ENCODE measurements at regions not wholly inside any gene's neighbourhood (a gene's known extent, or its start where the extent isn't known, plus 50 kb on each side); places are given as distances from the start of the nearest gene placed in this dataset.

- 39 to 40% methylated on average over 7 of the region's 7 CpGs for WGBS, 2 donors
- ATAC-seq (ENCODE audit: low FRiP score in 2 of 2) (peak in 1 of 2 donors; percentile 68), DNase-seq (peak in 1 of 2 donors; percentile 40)
- H3K4me1 ChIP-seq, result no peaks in the 10 kb centered on the region
- H3K27ac ChIP-seq, result no peak overlapping the region
- TF ChIP-seq CTCF (IDR thresholded peaks at IDR 0.05) (peak; percentile 2 to 56 (median 43)), POLR2A (IDR thresholded peaks at IDR 0.05) (no peak), EP300 (IDR thresholded peaks at IDR 0.05) (no peak), POLR2AphosphoS5 (IDR thresholded peaks at IDR 0.05) (no peak)
- no peaks in the 10 kb centered on the region for H3K9me3 ChIP-seq
- no peaks in the 10 kb centered on the region for H3K27me3 ChIP-seq
- no peak overlapping the region for H3K4me3 ChIP-seq
- no peaks in the 10 kb centered on the region for H3K36me3 ChIP-seq
Measured at GRCh38 chr14:65961004-65961403, 525.2 kb upstream of the CCDC196 start.

- no peak for ATAC-seq (ENCODE audit: low FRiP score in 2 of 2)
- no peaks in the 10 kb centered on the region for H3K27me3 ChIP-seq
- no peak for DNase-seq
- H3K27ac ChIP-seq, result no peak overlapping the region
- H3K9me3 ChIP-seq, result no peaks in the 10 kb centered on the region
- 65% methylated on average over 3 of the region's 3 CpGs for WGBS, 2 donors
- no peak overlapping the region for H3K4me3 ChIP-seq
- no peaks in the 10 kb centered on the region for H3K36me3 ChIP-seq
- no peaks in the 10 kb centered on the region for H3K4me1 ChIP-seq
- TF ChIP-seq EP300 (IDR thresholded peaks at IDR 0.05) (no peak), CTCF (IDR thresholded peaks at IDR 0.05) (no peak), POLR2AphosphoS5 (IDR thresholded peaks at IDR 0.05) (no peak), POLR2A (IDR thresholded peaks at IDR 0.05) (no peak)
Measured at GRCh38 chr14:65962952-65963351, 523.2 kb upstream of the CCDC196 start.

- Histone ChIP-seq H3K9me3 (no peaks in the 10 kb centered on the region), H3K36me3 (no peaks in the 10 kb centered on the region), H3K4me3 (no peak overlapping the region), H3K27ac (no peak overlapping the region), H3K27me3 (no peaks in the 10 kb centered on the region), H3K4me1 (no peaks in the 10 kb centered on the region)
- DNase-seq (no peak), ATAC-seq (ENCODE audit: low FRiP score in 2 of 2) (no peak)
- TF ChIP-seq CTCF (IDR thresholded peaks at IDR 0.05), result no peak
- TF ChIP-seq EP300 (IDR thresholded peaks at IDR 0.05), result no peak
- no peak for TF ChIP-seq POLR2AphosphoS5 (IDR thresholded peaks at IDR 0.05)
- 68 to 73% methylated on average over 2 of the region's 2 CpGs for whole genome bisulfite sequencing, 2 donors
Measured at GRCh38 chr14:65964366-65964765, 521.8 kb upstream of the CCDC196 start.

GRCh38 chr14:65966188-65966587 is 520.0 kb upstream of the CCDC196 start:
- no peak for TF ChIP-seq POLR2AphosphoS5 (IDR thresholded peaks at IDR 0.05)
- TF ChIP-seq POLR2A (IDR thresholded peaks at IDR 0.05), result no peak
- TF ChIP-seq CTCF (IDR thresholded peaks at IDR 0.05), result no peak
- TF ChIP-seq EP300 (IDR thresholded peaks at IDR 0.05), result no peak
- no peak overlapping the region for H3K27ac ChIP-seq
- H3K4me3 ChIP-seq, result no peak overlapping the region
- H3K27me3 ChIP-seq, result no peaks in the 10 kb centered on the region
- no peaks in the 10 kb centered on the region for H3K4me1 ChIP-seq
- H3K9me3 ChIP-seq, result no peaks in the 10 kb centered on the region
- WGBS, 2 donors, result 90 to 100% methylated on average over 2 of the region's 2 CpGs
- ATAC-seq (ENCODE audit: low FRiP score in 2 of 2) (no peak), DNase-seq (no peak)
- no peaks in the 10 kb centered on the region for H3K36me3 ChIP-seq

GRCh38 chr14:65972346-65972870 is 513.8 kb upstream of the CCDC196 start:
- DNase-seq (no peak), ATAC-seq (ENCODE audit: low FRiP score in 2 of 2) (no peak)
- TF ChIP-seq POLR2AphosphoS5 (IDR thresholded peaks at IDR 0.05), result no peak
- no peak for TF ChIP-seq CTCF (IDR thresholded peaks at IDR 0.05)
- no peak for TF ChIP-seq POLR2A (IDR thresholded peaks at IDR 0.05)
- Histone ChIP-seq H3K27ac (no peak overlapping the region), H3K9me3 (no peaks in the 10 kb centered on the region), H3K36me3 (no peaks in the 10 kb centered on the region), H3K4me1 (no peaks in the 10 kb centered on the region), H3K4me3 (no peak overlapping the region), H3K27me3 (no peaks in the 10 kb centered on the region)
- WGBS, 2 donors, result 73 to 84% methylated on average over 4 of the region's 4 CpGs
